Adrenal gland (tissue), 5 donors: ENCODE measurements at regions not wholly inside any gene's neighbourhood (a gene's known extent, or its start where the extent isn't known, plus 50 kb on each side); places are given as distances from the start of the nearest gene placed in this dataset.

Experiments
- CTCF ChIP-seq, 6 experiments: fragments of 450-650 bp in 4 of 6; fragments of 200-600 bp in 2 of 6; sonication (generic) in 1 of 6; IDR thresholded peaks; 1 replicate in 5 of 6; 2 replicates in 1 of 6; pipeline versions ENCODE4 v1.5.1 to v1.8.0; 2016 to 2021; ENCODE audit warnings: antibody characterized with exemption in 6 of 6, mild to moderate bottlenecking in 2 of 6, moderate library complexity in 1 of 6
- POLR2A ChIP-seq, 2 donors: fragments of 450-650 bp; IDR thresholded peaks; one replicate each; pipeline ENCODE4 v1.6.1; 2017; ENCODE audit warnings: antibody characterized with exemption in 2 of 2, mild to moderate bottlenecking in 2 of 2, moderate library complexity in 1 of 2
- donor health status: DM: no; HTN: no; CAD: no.

DNA sequence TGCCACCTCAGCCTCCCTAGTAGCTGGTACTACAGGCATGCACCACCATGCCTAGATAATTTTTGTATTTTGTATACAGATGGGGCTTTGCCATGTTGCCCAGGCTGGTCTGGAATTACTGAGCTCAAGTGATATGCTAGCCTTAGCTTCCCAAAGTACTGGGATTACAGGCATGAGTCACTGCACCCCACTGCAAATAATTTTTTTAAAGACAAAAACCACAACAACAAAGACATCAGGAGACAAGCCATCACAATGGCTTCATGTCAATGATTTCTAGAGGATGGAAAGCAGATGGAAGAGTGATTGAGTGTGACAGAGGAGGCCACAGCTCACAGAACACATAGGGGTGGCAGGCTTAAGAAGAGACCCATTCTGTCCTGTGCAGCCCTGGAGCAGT, 97.9 kb upstream of the PCSK1 start:
- no peak for TF ChIP-seq CTCF (IDR thresholded peaks at IDR 0.05)
- TF ChIP-seq POLR2A (IDR thresholded peaks at IDR 0.05): no peak
